ENCODE measurements at regions not wholly inside any gene's neighbourhood (a gene's known extent, or its start where the extent isn't known, plus 50 kb on each side); places are given as distances from the start of the nearest gene placed in this dataset.
"Not testable (repeated sequence)": the region's sequence is repeated elsewhere in the genome, so short reads cannot be mapped to it uniquely, and the experiment has no call there.

DNA sequence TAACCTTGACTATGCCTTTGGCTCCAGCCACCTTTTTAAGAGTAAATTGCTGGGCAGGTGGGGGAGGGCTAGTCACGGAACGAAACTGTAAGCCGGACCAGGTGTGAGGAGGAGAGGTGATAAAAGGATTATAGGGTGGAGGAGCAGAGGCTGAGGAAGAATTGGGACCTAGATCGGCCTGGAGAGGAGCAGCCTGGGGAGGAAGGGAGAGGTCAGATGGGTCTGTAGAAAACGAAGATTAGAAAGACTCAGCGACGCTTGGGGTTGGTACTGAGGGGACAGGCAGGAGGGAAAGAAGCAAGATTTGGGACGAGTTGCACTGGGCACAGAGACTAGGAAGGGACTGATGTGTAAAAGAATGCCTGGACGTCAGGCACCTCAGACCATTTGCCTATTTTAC lies 87.2 kb upstream of the MAP3K7 start:
- DNase-seq (ENCODE audit: low spot score), result not testable (repeated sequence)

DNA sequence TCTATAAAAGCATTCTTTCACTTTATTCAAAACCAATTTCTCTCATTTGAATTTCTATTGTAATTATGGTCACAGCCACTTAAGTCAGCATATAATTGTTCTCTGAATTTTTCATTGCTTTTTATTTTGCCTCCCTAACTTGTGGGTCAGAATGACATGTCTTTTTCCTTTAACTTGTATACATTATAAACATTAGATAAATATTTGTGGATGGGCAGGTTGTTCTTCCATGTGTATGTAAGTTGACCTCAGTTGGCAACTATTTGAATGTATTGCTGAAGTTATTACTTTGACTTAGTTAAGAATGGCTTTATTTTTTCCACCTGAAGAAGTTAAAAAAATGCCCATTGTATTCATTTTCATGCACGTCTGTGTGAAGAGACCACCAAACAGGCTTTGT lies 83.0 kb upstream of the MAP3K7 start:
- no peak for DNase-seq (ENCODE audit: low spot score)

DNA sequence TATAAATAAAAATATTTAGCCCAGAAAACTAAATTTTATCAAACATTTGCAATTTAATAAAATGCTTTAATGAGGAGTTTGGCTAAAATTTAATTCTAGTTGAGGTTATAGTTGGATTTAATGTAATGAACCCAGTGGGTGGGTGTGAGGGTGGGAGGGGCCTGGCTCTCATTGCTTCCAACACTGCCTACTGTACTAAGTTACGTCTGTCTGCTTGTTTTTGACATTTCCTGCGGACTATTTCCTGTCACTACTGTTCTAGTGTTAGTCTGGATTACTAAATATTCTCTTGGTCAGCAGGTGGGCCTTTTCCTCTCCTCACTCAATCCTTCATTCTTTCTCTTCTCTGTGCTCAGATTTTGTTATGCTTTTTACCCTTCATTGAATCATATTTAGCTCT lies 82.5 kb upstream of the MAP3K7 start:
- DNase-seq (ENCODE audit: low spot score), result no peak

DNA sequence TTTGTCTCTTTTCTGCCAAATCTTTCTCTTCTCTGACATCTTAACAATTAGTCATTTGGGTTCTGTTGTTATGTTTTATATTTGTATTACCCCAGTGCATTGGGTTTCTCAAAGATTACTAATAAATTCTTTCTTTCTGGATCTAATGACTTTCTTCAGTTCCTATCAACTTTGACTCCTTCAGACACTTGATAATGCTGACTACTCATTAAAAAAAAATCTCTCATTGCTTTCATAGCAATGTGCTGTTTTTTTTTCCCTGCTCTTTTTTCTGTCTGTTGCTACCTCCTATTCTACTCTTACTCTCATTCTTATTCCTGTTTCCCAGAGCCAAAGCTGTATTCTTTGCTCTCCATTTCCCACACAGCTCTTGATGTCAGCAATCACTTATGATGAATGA lies 81.3 kb upstream of the MAP3K7 start:
- DNase-seq (ENCODE audit: low spot score), result no peak

DNA sequence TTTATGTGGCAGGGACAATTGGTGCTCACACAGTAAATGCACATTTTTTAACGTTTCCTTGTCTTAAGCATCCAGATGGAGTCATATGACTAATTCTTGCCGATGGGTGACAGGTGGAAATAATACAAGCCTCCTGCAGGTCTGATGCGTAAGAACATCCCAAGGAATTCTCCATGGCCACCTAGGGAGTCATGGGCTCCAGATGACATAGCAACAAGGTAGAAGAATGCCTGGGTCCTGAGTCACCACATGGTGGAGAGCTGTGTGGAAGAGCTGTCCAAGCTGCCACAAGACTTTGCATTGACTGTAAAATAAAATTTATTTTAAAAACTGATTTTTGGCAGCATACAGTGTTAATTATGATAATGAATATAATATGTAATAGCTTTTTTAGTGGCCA lies 77.0 kb upstream of the MAP3K7 start:
- DNase-seq (ENCODE audit: low spot score), result no peak

DNA sequence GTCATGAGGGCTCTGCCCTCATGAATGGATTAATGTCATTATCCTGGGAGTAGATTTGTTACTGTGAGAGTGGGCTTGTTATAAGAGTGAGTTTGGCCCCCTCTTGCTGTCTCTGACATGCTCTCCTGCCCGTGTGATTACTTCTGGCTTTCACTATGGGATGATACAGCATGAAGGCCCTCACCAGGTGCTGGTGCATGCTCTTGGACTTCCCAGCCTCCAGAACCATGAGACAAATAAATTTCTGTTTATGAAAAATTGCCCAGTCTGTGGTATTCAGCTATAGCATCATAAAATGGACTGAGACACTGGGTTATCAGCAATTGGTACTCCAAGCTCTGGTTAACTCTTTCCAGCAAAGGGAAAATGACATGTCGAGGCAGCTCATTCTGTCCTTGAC lies 76.2 kb upstream of the MAP3K7 start:
- no peak for DNase-seq (ENCODE audit: low spot score)

DNA sequence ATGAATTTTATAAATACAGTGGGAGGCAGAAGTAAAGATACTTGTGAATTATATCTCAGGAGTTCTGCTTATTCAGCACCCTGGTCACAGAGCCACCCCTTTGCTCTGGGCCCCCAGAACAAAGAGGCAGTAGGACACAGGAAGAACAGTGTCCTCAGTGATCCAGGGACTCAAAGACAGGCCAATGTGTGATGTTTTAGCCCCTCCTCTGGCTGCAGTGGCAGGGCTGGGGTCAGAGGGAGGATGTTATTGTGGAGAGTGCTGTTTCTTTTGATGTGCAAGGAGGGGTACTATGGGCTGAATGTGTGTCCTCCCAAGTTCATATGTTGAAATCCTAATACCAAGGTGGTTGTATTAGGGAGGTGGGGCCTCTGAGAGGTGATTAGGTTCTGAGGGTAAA lies 74.1 kb upstream of the MAP3K7 start:
- no peak for DNase-seq (ENCODE audit: low spot score)

DNA sequence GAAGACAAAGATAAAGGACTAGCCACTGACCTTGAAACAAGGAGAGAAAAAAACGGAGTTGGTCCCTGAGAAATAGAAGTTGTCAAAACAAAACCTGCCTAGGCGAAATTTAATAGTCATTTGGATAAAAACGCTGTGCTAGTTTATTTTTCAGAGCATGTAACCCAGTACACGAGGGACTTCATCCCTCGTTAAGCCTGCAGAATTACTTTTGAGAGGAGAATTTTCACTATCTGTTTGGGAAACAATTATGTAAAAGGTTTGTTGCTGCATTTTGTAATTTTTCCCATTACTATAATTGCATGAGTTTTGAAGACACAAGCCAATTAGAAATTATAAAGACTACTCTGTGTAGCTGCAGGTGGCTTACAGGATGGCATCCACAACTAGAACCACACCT lies 71.6 kb upstream of the MAP3K7 start:
- DNase-seq (ENCODE audit: low spot score), result no peak

DNA sequence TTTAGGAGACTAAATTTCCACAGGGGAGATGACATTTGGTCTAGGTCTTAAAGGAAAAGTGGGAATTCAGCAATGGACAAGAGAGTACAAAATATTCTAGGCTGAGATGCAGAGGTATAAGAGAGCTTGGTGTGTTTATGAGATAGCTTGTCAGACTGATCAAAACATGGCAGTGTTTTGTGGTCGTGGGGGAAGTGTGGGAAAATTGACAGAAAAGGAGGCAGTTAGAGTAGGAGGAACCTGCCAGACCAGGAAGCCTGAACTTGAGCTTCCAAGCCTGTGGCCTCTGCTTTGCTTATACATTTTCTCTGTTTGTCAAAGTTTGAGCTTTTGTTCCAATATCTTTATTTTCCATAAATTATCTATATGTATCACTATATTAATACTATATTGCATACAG lies 69.5 kb upstream of the MAP3K7 start:
- no peak for DNase-seq (ENCODE audit: low spot score)

DNA sequence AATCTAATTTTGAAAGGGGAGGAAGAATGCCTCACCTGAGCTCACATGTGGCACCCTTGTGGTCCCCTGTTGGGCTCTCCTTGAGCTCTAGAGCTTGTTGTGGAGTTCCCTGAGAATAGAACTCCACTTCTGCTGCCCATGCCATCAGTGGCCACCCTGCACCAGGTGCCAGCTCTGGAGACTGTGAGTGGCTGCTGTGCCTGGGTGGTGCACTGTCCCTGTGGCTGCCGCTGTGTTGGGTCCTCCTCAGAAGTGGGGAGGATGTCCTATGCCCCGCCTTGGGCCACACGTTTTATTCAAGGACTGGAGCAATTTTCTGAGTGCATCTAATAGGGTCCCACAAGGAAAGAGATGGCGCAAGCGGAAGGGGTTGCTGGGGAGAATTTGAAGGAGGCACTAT lies 67.9 kb upstream of the MAP3K7 start:
- DNase-seq (ENCODE audit: low spot score), result no peak

DNA sequence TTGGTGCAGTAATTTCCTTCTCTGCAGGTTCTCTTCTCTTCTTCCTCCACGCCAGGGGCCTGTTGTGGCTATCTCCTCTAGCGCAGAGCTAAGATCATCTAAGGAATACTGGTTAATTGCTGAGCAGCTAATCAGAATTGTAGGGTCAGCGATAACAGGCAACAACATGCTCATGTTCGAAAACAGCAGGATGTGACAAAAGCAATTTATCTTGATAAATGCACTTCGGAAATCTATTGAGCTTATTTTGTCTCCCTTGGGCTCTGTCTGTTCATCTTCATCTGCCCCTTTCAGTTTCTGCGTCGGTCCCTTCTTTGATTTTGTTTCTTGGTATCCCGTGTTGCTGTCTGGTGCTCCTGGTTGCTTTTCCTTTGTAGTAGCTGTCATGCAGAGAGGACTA lies 67.3 kb upstream of the MAP3K7 start:
- DNase-seq (ENCODE audit: low spot score), result no peak

DNA sequence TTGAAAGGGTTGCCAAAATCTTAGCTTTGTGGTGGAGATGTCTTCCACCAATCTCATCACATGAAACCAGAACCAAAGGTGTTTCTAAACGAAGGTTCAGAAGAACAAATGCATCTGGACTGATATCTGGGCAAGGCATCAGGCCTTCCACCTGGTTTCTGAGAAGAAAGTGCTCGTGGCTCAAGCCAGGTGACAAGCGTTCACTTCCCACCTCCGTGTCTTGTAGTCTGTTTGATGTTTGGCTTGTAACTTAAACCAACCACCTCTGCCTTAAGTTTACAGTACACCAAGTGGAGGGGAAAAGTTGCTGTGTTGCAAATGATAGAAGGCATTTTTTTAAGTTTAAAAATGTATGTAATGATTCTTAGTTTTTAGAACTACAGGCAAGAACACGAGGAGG lies 66.9 kb upstream of the MAP3K7 start:
- DNase-seq (ENCODE audit: low spot score), result no peak

DNA sequence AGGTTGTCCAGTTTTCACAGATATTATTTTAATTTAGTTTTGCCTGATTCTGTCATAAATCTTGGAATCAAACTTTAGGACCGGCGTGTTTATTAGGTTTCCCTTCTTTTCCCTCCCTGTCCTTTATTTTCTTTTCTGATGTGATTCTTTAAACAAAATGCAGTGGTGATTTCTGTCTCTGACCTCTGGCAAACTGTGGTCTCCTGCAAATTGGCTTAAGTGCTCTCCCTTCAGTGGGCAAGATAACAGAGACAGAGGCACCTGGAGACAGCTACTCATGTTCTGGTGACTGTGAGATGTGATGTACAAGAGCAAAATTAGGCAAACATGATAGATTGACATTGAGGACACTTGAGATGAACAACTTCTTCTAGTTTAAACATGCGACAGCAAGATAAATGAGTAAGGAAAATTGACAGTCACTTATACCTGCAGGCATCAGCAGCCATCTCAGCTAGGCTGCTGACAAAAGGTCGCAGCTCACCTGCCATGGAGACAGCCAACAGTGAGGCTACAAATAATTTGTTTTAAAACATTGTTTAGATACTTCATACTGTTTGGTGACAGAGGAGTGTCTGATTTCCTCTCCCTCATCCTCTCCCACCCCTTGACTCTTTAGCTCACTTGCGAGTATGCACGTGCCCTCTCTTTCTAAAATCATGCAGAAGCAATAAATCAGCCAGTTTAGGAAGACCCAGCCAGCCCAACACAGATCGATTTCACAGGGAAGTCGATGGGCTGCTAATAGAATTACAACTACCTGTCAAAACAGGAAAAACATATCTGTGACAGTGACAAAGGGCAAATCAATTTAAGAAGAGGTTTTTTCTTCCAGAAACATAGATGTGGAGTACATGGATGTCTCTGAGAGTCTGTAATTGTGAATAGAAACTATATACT lies 63.4 kb upstream of the MAP3K7 start:
- no peak for DNase-seq (ENCODE audit: low spot score)

DNA sequence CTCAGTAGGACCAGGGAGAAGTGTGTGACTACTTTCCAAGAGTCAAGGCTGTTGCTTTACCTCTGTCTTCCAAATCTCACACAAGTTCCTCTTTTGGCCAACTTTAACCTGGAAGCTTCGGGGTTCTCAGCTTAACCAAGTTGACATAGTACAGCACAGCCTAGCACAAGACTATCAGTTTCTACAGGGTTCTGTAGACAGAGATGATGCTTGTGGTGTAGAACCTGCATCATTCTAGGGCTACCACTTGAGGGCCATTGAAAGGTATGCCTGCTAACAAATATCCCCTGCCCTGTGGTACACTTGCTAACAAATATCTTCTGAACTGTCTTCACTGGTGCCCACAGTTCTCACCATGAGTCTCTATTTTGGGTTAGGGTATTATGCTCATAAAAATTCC lies 62.0 kb upstream of the MAP3K7 start:
- no peak for DNase-seq (ENCODE audit: low spot score)

DNA sequence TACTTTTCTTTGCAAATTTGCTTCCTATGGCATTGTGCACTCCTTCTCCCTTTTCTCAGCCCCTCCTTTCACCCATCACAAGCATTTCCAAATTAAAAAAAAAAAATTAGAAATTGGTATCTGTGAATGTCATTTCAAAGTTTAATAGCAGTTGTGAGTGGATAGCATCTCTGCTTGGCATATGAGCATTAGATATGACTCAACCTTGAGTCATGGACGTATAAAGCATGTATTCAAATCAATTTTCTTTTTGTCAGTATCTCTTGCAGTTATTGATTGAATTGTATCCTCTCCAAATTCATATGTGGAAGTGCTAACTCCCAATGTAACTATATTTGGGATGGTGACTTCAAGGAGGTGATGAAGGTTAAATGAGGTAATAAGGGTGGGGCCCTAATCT lies 60.1 kb upstream of the MAP3K7 start:
- no peak for DNase-seq (ENCODE audit: low spot score)

DNA sequence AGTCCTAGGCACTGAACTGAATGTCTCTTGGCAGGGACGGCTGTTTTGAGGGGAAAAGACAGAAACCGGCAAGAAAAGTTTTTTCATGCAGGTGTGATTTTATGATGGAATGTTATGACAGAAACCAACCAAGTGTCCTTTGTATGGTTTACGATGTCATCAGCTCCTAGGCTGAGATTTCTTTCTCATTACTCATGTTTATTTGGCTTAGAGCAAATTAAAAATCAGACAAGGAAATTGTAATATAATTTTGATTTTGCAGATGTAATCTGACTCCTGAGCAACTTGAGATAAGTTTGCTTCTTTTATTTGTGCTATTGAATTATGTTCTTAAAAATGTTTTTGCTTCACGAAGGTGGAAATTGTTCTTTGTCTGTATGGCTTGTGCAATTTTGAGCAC lies 58.8 kb upstream of the MAP3K7 start:
- DNase-seq (ENCODE audit: low spot score), result no peak

DNA sequence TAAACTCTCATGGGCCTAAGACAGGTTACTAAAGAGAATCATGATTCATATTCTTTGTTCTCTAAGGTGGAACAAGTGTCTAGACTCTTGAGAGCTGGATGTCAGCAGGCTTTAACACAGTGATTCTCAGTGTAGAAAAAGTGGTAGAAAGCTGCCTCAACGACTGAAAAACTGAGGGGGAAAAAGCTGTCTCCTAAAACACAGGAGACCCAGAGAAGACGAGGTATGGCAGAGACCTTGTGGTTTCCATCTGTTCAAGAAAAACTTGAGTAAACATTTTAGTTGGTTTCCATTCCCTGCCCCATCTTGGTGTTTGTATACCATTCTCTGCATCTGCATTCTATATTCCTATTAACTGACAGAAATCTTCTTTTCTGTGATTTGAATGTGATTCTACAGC lies 57.6 kb upstream of the MAP3K7 start:
- DNase-seq (ENCODE audit: low spot score), result no peak

DNA sequence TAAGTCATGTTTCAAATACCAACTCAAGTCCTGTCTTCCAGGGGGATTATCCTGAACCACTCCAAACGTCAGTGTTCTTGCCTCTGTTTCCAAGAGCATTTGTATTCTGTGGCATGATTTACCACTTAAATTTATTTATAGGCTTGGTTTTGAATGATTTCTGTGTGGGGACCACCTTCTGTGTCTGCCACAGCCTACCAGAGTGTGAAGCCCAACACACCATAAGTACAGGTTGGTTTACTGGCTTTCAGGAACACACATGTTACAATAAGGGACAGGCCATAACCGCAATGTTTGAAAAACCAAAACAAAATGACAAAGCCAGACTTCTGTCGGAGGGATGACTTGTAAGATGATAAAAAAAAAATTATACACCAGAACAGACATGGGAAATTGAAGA lies 56.5 kb upstream of the MAP3K7 start:
- no peak for DNase-seq (ENCODE audit: low spot score)

DNA sequence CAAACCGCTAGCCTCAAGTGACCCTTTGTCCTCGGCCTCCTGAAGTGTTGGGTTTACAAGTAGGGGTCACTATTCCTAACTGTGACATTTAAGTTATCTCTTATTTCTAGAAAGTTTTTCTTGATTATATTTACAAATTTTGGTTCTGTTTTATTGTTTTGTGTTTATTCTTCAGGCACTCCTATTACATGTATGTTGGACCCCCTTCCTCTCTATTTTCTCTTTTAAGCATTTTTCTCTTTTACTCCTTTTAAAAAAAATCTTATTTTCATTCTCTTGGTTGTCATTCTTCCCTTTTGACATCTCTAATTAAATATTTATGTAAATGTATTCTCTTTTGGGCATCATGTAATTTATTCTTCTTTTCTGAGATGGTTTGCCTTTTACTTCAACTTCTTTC lies 50.4 kb upstream of the MAP3K7 start:
- DNase-seq (ENCODE audit: low spot score), result no peak
